Transverse colon (tissue), 3 donors: ENCODE measurements at regions not wholly inside any gene's neighbourhood (a gene's known extent, or its start where the extent isn't known, plus 50 kb on each side); places are given as distances from the start of the nearest gene placed in this dataset.

ENCODE experiments used
- POLR2A ChIP-seq: fragments of 450-650 bp; IDR thresholded peaks from one replicate; pipeline ENCODE4 v1.6.1; 2016; ENCODE audit warnings: antibody characterized with exemption, mild to moderate bottlenecking, moderate library complexity
- TF ChIP-seq, protein P1 (sequence below), 5 experiments: fragments of 200-600 bp in 3 of 5; fragments of 450-650 bp in 2 of 5; sonication (generic) in 3 of 5; IDR thresholded peaks; 1 replicate in 2 of 5; 2 replicates in 3 of 5; pipeline ENCODE4 v1.5.1; 2016 to 2017; ENCODE audit warnings: antibody characterized with exemption in 5 of 5, inconsistent platforms in 3 of 5, mild to moderate bottlenecking in 2 of 5, moderate library complexity in 1 of 5

DNA sequence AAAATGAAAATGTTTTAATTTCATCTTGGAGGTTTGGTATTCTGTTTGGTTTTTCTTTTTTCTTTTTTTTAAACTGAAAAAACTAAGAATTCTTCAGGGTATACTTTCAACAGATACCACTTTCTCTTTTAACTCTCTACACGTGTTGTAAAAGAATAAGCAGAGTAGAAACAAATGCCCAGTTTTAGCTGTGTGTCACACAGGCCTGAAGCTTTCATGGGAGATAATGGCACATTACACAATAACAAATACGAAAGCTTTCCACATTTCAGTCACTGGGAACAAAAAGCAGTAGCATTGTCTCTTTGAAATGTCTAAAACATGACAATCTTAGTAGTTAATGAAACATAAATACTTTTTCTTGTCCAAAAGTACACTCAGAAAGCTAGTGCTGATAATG lies 818.5 kb downstream of the TBL1XR1 start:
- TF ChIP-seq, protein P1, sequence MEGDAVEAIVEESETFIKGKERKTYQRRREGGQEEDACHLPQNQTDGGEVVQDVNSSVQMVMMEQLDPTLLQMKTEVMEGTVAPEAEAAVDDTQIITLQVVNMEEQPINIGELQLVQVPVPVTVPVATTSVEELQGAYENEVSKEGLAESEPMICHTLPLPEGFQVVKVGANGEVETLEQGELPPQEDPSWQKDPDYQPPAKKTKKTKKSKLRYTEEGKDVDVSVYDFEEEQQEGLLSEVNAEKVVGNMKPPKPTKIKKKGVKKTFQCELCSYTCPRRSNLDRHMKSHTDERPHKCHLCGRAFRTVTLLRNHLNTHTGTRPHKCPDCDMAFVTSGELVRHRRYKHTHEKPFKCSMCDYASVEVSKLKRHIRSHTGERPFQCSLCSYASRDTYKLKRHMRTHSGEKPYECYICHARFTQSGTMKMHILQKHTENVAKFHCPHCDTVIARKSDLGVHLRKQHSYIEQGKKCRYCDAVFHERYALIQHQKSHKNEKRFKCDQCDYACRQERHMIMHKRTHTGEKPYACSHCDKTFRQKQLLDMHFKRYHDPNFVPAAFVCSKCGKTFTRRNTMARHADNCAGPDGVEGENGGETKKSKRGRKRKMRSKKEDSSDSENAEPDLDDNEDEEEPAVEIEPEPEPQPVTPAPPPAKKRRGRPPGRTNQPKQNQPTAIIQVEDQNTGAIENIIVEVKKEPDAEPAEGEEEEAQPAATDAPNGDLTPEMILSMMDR (IDR thresholded peaks at IDR 0.05): no peak
- TF ChIP-seq POLR2A: no peak
